WTC11 (cell line): ENCODE measurements at regions not wholly inside any gene's neighbourhood (a gene's known extent, or its start where the extent isn't known, plus 50 kb on each side); places are given as distances from the start of the nearest gene placed in this dataset.

Experiments used
- ATF2 ChIP-seq: sonication (generic); formaldehyde crosslinking; IDR thresholded peaks from 2 replicates; pipeline ENCODE4 v1.8.1; 2022; ENCODE audit warnings: low read depth, missing genetic modification reagents, borderline replicate concordance
- ATF3 ChIP-seq: sonication (generic); formaldehyde crosslinking; conservative IDR thresholded peaks from 2 replicates; pipeline ENCODE4 v1.8.1; 2022; ENCODE audit warnings: mild to moderate bottlenecking, missing genetic modification reagents
- ATF6 ChIP-seq: sonication (generic); formaldehyde crosslinking; IDR thresholded peaks from 2 replicates; pipeline ENCODE4 v1.8.1; 2023; ENCODE audit warnings: mild to moderate bottlenecking, missing genetic modification reagents
- CTCF ChIP-seq: fragments of 200-600 bp; IDR thresholded peaks from 2 replicates; pipeline ENCODE4 v1.8.0; 2022; ENCODE audit warnings: antibody characterized with exemption
- E2F1 ChIP-seq: sonication (generic); formaldehyde crosslinking; IDR thresholded peaks from 2 replicates; pipeline ENCODE4 v1.8.0; 2022; ENCODE audit warnings: mild to moderate bottlenecking, missing genetic modification reagents
- ELF4 ChIP-seq: sonication (generic); formaldehyde crosslinking; IDR thresholded peaks from 2 replicates; pipeline ENCODE4 v1.8.1; 2022; ENCODE audit warnings: low read depth, mild to moderate bottlenecking, moderate library complexity, missing genetic modification reagents
- EMX1 ChIP-seq: fragments of 250-450 bp; sonication (Bioruptor Pico); IDR thresholded peaks from 2 replicates; pipeline ENCODE4 v1.8.0; 2021; ENCODE audit warnings: mild to moderate bottlenecking
- KAT7 ChIP-seq: sonication (generic); formaldehyde crosslinking; IDR thresholded peaks from 2 replicates; pipeline ENCODE4 v1.8.1; 2023; ENCODE audit warnings: missing genetic modification reagents, mild to moderate bottlenecking, borderline replicate concordance
- USF2 ChIP-seq: sonication (generic); formaldehyde crosslinking; IDR thresholded peaks from 2 replicates; pipeline ENCODE4 v1.8.1; 2023; ENCODE audit warnings: mild to moderate bottlenecking, missing genetic modification reagents, moderate library complexity
- ZNF219 ChIP-seq: sonication (generic); formaldehyde crosslinking; IDR thresholded peaks from 2 replicates; pipeline ENCODE4 v1.8.0; 2023; ENCODE audit warnings: missing genetic modification reagents, mild to moderate bottlenecking, borderline replicate concordance
- ZNF232 ChIP-seq: sonication (generic); formaldehyde crosslinking; IDR thresholded peaks from 2 replicates; pipeline ENCODE4 v1.8.0; 2022; ENCODE audit warnings: mild to moderate bottlenecking, missing genetic modification reagents
- ZNF512 ChIP-seq: sonication (generic); formaldehyde crosslinking; IDR thresholded peaks from 2 replicates; pipeline ENCODE4 v1.8.1; 2022; ENCODE audit warnings: missing genetic modification reagents, borderline replicate concordance

GRCh38 chr2:164110515-164110914 lies 374.7 kb upstream of the FIGN start:
- TF ChIP-seq ATF6 (CRISPR knock-in tag) (no peak), USF2 (no peak), ATF3 (CRISPR knock-in tag) (no peak), CTCF (no peak), EMX1 (CRISPR knock-in tag) (no peak), ELF4 (CRISPR knock-in tag) (no peak), ZNF232 (CRISPR knock-in tag) (no peak), ATF2 (CRISPR knock-in tag) (no peak), ZNF219 (CRISPR knock-in tag) (no peak), ZNF512 (no peak), E2F1 (CRISPR knock-in tag) (no peak), KAT7 (CRISPR knock-in tag) (no peak)
